Activated CD4-positive, alpha-beta T cell treated with anti-CD3 and anti-CD28 coated beads, Interleukin-2, amount 50 U/mL, for 24 hours (primary cell): ENCODE measurements at regions not wholly inside any gene's neighbourhood (a gene's known extent, or its start where the extent isn't known, plus 50 kb on each side); places are given as distances from the start of the nearest gene placed in this dataset.

Experiments used
- DNase-seq, 2 donors: peaks; one replicate each; pipeline ENCODE4 v3.0.0-alpha.2; 2020; ENCODE audit warnings: low read depth in 1 of 2, low spot score in 1 of 2

DNA sequence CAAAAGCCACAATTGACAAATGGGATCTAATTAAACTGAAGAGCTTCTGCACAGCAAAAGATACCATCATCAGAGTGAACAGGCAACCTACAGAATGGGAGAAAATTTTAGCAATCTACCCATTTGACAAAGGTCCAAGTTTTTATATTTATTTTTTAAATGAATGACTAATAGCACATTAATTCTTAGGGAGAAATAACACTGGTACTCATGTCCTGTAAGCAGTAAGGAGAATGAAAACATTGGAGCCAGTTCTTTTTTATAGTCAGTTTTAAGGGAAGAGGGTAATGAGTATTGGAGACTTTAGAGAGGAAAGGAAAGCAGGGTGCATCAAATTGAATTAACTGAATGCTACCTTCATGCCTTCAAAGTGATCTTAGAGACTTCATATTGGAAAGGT lies 404.7 kb upstream of the TGFBR2 start:
- DNase-seq, result no peak

DNA sequence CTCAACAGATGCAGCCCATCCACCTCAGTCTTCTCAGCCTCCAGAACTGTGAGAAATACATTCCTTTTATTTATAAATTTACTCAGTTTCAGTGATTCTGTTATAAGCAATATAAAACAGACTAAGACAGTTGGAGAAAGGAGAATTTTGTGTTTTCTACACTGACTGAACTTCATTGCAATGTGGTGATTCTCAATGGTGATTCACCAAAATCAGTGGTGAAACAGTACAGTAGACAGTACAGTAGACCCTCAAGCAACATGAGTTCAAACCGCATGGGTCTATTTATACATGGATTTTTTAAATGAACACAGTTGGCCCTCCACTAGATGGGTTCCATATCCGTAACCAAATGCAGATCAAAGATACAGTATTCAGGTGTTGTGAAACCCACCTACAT lies 403.1 kb upstream of the TGFBR2 start:
- DNase-seq, result no peak

DNA sequence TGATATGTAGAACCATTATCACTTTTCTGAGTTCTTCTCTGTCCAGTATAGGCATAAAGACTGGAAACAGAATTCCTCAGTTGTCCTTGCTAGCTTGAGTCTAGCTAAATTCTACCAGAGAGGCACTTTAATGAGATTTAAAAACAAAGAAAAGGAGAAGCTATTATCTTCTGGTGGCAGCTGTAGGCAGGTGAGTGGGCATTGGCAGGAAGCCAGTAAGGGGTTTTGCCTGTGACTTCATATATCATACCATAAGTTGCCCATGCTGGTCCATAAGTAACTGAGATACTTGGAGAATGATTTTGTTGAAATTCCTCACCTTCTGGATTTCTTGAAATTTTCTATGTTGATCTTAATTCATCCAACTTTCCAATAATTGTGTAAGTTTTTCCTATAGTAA lies 402.3 kb upstream of the TGFBR2 start:
- DNase-seq, result no peak

DNA sequence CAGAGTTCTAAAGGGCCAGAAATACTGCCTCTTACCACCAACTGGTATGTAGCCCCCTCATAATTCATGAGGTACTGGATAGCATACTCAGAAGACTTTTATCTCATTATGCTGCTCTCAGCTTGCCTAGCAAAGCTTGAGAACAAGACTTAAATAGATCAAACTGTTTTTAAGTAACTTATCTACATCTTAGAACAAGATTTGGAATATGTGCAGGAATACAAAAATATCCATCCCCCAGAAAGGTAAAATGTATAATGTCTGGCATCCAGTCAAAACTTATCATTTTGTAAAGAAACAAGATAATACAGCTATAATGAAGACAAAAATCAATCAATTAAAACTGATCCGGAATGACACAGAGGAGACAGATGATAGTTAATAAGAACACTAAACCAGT lies 400.4 kb upstream of the TGFBR2 start:
- no peak for DNase-seq

DNA sequence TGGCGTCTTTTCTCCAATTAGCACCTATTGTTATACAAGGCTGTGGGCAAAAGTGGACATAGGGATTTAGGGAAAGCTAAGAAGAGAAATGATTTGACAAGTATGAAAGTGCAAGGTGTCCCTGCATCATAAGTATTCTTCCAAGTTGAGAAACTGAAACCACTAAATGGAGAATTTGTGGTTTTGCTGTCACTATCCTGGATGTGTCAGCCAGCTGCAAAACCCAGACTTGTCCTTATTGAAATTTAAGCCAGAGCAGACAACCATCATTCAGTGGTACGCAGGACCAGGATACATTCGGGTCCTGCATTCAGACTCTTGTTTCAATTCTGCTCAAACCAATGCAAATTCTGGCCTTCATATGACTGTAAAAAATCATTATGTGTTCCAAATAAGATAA lies 384.8 kb upstream of the TGFBR2 start:
- no peak for DNase-seq

DNA sequence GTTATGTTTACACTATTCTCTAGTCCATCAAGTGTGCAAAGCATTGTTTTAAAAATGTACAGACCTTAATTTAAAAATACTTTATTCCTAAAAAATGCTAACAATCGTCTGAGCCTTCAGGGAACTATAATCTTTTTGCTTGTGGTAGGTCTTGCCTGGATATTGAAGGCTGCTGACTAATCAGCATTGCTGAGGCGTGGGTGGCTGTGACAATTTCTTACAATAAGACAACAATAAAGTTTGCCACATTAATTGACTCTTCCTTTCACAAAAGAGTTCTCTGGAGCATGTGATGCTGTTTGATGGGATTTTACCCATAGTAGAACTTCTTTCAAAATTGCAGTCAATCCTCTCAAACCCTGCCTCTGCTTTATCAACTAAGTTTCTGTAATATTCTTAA lies 384.0 kb upstream of the TGFBR2 start:
- no peak for DNase-seq

DNA sequence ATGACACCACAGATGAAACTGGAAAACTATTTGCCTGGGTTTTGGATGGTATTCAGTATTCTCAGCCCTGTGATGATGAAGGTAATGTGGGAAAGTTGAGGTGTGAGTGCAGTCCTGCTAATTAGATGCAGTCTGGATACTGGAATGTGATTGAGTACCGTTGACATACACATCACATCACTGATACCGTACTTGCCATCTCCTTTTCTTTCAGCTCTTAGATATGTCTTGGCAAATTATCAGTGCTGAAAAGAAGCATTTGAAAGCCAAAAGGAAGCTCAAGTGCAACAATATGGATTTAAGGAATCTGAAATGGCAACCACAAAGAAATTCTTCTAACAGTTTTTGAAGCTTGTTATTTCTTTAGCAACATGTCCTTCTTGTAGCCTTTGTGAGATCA lies 381.4 kb upstream of the TGFBR2 start:
- DNase-seq, result no peak

DNA sequence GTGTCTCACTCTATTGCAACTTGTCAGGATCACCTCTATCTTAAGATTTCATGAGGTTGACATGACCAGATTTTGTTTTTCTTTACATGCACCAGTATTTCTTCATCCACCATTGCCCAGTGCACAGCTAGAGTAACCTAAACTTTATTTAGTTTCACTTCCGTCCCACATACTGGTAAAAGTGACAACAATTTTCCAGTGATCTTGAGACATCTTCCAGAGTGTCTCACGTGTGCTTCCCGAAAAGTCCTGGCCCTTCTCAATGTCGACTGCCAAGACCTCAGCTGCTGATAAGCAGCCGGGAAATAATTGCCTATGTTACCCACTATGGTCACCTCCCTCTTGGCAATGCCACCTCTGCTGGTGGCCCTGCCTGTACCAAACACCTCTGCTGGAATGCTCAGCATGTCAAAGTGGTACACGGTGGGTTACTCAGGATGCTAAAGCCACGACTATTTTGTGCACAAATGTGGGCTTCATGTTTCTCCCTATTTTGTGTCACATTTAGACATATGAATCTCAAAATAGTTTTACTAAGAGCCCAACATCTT lies 379.7 kb upstream of the TGFBR2 start:
- DNase-seq, result no peak

DNA sequence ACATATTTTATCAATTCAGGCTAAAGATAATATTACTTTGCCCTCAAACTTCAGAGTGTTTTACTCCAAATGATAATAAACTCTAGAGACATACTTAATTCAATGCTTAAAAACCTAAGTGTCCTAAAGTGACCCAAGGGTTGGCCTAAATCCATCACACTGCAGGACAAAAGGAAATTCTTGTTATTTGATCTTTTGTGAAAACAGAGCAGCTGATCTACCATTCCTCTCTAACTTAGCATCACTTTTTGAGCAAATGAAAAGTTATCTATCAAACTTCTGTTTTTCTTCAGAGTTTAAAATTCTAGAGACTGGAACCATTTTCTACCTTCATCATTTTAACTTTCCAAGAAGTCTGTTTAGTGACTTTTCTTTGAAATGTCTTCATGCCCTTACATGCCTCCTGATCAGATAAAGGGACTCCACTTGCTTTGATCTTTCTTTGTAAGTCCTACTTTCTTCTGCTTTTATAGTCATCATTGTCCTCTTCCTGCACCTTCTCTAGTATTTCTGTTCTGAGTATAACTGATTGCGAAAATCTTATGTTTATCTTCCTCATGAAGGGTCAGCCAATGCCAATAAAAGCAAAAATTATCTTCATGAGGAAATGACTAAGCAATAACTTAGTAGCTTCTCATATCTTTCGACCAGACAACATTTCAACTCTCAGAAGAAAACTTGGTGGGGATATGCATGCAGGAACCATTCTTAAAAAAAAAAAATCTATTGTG lies 378.7 kb upstream of the TGFBR2 start:
- no peak for DNase-seq

DNA sequence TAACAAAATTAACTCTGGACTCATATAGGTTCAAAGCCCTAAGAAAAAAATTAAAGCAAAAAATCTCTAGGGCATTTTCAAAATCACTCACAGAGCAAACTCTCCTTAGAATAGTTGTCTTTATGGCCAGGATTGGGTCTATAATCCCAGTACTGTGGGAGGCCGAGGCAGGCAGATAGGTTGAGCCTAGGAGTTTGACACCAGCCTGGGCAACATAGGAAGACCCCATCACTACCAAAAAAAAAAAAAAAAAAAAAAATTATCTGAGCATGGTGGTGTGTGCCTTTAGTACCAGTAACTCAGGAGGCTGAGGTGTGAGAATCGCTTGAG lies 378.1 kb upstream of the TGFBR2 start:
- no peak for DNase-seq

DNA sequence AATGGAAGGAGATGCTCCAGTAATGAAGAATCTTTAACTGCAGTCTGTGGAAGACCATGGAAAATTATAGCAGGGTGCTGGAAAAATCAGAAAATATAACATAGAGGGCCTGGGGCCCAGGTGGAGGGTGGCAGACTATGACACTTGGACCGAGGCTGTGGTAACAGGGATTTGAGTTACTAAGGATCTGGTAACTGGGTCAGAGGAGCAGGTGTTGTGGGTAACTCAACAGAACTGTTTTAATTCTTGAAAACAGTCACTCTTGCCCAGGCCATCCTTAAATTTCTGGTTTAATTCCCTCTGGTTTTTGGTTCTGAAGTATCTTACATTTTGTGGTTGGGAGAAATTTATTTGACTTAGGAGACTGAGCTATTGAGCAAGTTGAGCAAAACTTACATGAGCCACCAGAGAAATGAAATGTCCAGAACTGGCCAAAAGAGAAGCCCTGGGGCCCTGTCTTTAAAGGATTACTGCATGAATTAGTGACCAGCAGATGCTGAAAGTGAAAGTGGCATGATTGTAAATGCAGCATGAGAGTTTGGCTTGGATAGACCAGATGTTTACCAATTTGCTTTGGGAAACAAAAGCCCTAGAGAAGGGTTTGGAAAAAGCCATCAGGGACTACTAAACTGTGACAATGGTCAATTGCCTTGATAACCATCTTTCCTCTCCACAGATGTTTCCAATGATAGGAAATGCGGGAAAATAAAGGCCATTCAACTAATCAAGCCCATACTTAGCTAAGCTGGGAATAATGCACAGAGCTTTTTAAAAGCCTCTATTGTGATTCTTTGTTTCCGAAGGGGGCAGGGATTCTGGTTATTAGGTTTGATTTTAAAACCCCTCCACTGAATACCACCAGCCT lies 374.9 kb upstream of the TGFBR2 start:
- DNase-seq, result no peak

DNA sequence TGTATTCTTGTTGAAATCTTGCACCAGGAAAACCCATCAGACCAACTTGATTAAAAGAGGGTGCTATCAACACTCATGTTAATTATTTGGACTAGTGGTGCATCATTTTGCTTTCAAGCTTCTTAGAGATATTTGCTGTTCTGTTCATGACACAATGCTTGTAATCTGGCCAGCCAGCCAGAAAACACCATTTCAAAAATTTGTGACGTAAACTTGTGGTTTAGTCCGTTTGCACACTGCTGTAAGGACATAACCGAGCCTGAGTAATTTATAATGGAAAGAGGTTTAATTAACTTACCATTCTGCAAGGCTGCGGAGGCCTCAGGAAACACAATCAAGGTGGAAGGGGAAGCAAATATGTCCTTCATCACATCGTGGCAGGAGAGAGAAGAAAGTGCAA lies 374.3 kb upstream of the TGFBR2 start:
- no peak for DNase-seq

DNA sequence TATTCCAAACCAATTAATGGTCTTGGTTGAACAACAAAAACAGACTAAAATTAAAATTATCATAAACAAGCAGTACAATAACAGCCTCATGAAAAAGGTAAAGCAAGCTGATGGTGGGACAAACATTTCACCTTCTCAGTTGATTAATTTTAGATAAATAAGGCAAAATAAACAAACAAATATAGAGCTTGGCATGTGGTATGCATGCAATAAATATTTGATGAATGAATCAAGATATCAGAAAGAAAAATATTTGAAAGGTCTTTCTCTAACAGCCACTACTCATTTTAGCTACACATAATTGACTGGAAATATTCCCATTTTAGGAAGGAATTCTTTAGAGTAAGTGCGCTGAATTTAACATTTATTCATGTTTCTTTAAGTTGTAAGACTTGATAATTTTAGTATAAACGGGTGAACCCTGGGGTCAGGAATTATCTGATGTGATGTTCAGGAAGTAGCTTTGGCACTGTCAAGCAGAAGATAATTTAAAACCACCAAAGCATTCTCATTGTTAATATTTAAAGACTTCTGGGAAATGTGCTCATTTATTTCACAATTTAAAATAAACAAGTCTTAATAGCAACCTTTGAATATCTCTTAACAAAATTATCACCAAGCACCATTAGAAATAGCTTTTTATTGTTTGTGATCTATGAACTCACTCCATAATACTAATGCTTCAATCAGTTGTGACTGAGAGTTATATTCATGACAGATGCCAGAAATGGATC lies 372.3 kb upstream of the TGFBR2 start:
- DNase-seq, result no peak

DNA sequence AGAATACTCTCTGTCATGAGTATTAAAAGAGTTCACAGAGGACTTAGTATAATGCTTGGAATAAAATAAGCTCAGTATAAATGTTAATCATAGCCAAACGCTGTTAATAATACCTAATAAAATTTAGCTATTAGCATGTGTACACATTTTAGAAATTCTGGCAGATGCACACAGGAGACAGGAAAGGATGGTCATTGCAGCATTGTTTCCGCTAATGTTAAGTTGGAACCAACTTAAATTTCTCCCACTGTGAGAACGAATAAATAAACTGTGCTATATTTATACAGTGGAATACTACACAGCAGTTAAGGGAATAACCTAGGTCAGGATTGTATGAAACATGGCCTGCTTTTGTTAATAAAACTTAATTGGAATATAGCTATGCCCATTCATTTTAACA lies 370.4 kb upstream of the TGFBR2 start:
- DNase-seq, result no peak

DNA sequence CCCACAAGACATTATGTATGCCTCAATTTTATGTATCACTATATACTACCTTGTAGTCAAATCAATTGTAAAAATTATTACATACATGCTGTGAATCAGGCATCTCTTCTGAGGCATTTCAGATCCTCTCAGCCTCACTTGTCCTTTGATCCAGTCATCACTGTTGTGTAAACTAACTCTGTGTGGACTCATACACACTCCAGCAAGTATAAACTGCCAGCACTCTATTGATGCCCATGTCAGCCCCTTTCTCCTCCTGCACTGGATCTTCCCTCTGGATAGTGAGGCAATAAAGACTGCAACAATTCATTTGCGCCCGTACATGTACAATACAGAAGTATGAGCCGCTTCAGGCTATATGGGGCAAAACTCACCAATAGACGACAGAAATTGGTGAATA lies 364.7 kb upstream of the TGFBR2 start:
- DNase-seq, result no peak

DNA sequence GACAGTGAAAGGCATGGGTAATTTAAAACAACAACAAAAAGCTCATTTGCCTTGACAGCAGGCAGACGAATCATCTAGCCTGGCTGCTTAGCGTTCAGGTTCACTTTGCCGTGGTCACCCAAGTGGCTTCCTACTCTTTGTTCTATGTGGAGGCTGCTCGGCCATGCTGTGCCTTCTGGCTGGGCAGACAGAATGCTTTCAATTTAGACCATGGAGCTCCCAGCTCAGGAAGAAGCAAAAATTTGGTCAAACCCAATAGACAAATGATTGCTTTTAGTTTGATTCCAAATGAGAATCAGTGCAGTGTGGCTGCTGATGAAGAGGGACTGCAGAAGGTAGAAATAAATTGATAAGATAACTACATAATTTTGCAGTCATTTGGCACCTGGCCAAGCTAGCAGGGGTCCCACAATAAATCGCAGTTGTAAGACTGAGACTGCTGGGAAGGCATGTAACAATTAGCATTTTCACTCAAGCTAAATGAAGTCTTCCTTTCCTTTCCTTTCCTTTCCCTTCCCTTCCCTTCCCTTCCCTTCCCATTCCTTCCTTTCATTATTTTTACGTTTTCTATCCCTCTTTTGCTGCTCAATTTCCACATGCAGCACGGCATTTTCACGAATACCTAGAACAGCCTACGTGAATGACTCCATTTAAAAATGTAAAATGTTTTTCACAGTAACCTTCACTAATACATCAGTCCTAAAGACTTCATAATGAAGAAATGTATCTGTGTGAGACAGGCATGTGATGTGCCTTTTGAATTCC lies 360.4 kb upstream of the TGFBR2 start:
- no peak for DNase-seq

DNA sequence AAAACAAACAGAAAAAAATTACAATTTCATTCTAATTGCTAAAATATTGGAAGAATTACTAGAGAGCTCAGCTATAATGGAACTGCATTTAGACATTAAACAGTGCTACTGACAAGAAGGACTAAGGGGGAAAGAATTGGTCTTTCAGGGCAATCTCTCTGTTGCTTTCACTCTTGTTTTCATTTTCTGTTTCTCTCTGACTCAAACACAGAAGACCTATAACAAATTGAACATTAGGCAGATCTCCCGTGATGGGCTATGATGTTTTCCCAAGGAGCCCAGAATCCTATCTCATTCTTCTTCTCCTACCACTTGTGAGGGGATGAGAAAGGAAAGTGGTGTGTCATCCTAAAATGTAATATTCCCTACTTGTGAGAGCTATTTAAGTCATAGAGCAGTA lies 358.0 kb upstream of the TGFBR2 start:
- no peak for DNase-seq

DNA sequence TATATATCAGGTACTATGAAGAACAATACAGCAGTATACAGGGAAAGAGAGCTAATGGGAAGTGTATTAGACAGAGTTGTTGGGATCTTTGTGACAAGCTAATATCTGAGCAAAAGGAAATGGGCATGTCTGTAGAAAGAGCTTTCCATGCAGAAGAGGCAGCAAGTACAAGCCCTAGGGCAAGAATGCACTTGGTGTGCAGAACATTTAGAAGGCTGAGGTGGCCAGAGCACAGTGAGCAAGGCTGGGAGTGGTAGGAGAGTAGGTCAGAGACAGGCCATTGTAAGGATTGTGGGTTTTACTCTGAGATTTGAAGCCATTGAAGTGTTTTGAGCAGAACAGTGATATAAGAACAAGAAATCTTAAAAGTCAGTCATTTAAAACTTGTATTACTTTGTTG lies 353.9 kb upstream of the TGFBR2 start:
- DNase-seq, result no peak

DNA sequence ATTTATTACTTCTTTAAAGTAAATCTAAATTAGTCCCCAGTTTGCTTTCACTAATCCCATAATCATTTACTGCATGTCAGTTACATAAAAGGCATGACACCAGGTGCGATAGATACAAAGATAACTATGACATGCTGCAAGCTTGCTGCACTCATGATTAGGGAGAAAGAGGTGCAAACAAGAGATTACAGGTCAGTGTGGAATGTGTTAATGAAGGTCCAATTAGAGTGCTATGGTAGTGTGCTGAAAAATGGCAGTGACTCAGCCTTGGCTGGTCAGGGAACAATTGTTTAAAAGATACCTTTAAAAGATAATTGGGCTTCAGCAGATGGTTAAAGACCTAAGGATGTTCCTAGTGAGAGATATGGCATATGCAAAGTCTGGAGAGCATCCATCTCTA lies 352.6 kb upstream of the TGFBR2 start:
- DNase-seq, result no peak

DNA sequence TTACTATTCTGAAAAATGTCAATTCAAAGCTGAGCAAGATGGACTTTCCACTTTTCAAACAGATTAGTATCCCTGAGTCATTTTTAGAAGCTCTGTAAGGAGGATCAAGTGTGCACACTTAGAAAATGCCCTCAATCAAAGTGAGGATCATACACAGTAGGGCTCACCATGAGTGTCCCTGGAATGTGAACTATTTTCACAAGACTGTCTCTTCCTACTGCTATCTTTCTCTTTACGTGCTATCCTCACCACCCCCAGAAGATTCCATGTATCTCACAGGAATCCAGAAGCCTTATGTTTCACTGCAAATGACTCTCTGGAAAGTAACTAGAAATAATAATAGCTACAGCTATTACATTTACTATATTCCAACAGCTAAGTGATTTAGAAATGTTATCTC lies 349.9 kb upstream of the TGFBR2 start:
- no peak for DNase-seq
